GM21619 (cell line): ENCODE measurements at regions not wholly inside any gene's neighbourhood (a gene's known extent, or its start where the extent isn't known, plus 50 kb on each side); places are given as distances from the start of the nearest gene placed in this dataset.
"Not testable (repeated sequence)": the region's sequence is repeated elsewhere in the genome, so short reads cannot be mapped to it uniquely, and the experiment has no call there.

Experiments
- ATAC-seq: cut with Tn5 transposase; IDR thresholded peaks from one replicate; pipeline ENCODE4 v1.9.1; 2021; ENCODE audit not compliant: unreplicated experiment

GRCh38 chr11:38060920-38061319, 1462.9 kb upstream of the RAG2 start:
- ATAC-seq, result no peak

GRCh38 chr11:38060136-38060535, 1462.1 kb upstream of the RAG2 start:
- no peak for ATAC-seq

GRCh38 chr11:38046571-38047135, 1448.6 kb upstream of the RAG2 start:
- no peak for ATAC-seq

- no peak for ATAC-seq
Measured at GRCh38 chr11:38043060-38043459, 1445.0 kb upstream of the RAG2 start.

- ATAC-seq, result no peak
Measured at GRCh38 chr11:38038777-38039176, 1440.7 kb upstream of the RAG2 start.

GRCh38 chr11:38019072-38019775, 1421.2 kb upstream of the RAG2 start:
- ATAC-seq, result no peak

GRCh38 chr11:38014405-38014804, 1416.4 kb upstream of the RAG2 start:
- ATAC-seq, result no peak

GRCh38 chr11:38013157-38013556, 1415.1 kb upstream of the RAG2 start:
- ATAC-seq, result no peak

GRCh38 chr11:38011496-38011895, 1413.5 kb upstream of the RAG2 start:
- ATAC-seq, result no peak

- ATAC-seq, result no peak
Measured at GRCh38 chr11:38009932-38010331, 1411.9 kb upstream of the RAG2 start.

GRCh38 chr11:38006466-38006865, 1408.4 kb upstream of the RAG2 start:
- ATAC-seq, result no peak

GRCh38 chr11:38005597-38005996, 1407.6 kb upstream of the RAG2 start:
- no peak for ATAC-seq

GRCh38 chr11:37999171-37999570, 1401.1 kb upstream of the RAG2 start:
- no peak for ATAC-seq

- no peak for ATAC-seq
Measured at GRCh38 chr11:37995886-37996285, 1397.8 kb upstream of the RAG2 start.

GRCh38 chr11:37988031-37988430, 1390.0 kb upstream of the RAG2 start:
- ATAC-seq, result no peak

GRCh38 chr11:37984991-37985390, 1387.0 kb upstream of the RAG2 start:
- ATAC-seq, result no peak

- ATAC-seq, result no peak
Measured at GRCh38 chr11:37978647-37979046, 1380.6 kb upstream of the RAG2 start.

GRCh38 chr11:37973941-37974340, 1375.9 kb upstream of the RAG2 start:
- no peak for ATAC-seq

GRCh38 chr11:37972691-37973090, 1374.7 kb upstream of the RAG2 start:
- no peak for ATAC-seq

- not testable (repeated sequence) for ATAC-seq
Measured at GRCh38 chr11:37969336-37969735, 1371.3 kb upstream of the RAG2 start.

- ATAC-seq, result no peak
Measured at GRCh38 chr11:37968148-37968547, 1370.1 kb upstream of the RAG2 start.

- no peak for ATAC-seq
Measured at GRCh38 chr11:37967635-37968034, 1369.6 kb upstream of the RAG2 start.

GRCh38 chr11:37963440-37963839, 1365.4 kb upstream of the RAG2 start:
- no peak for ATAC-seq
